HepG2 (cell line): ENCODE measurements at regions not wholly inside any gene's neighbourhood (a gene's known extent, or its start where the extent isn't known, plus 50 kb on each side); places are given as distances from the start of the nearest gene placed in this dataset.

Experiments used
- CEBPG ChIP-seq: IDR thresholded peaks from 2 replicates; pipeline ENCODE4 v1.6.1; 2016
- FOXM1 ChIP-seq: sonication (generic); formaldehyde crosslinking; IDR thresholded peaks from 2 replicates; pipeline ENCODE4 v1.5.0; 2020; ENCODE audit warnings: missing genetic modification reagents
- KDM3A ChIP-seq: IDR thresholded peaks from 2 replicates; pipeline ENCODE4 v1.6.1; 2018; ENCODE audit warnings: low read depth, missing compliant biosample characterization
- KIAA2018 ChIP-seq: sonication (generic); formaldehyde crosslinking; IDR thresholded peaks from 2 replicates; pipeline ENCODE4 v1.5.0; 2020; ENCODE audit warnings: mild to moderate bottlenecking, missing genetic modification reagents, borderline replicate concordance
- KLF6 ChIP-seq: IDR thresholded peaks from 2 replicates; pipeline ENCODE4 v1.8.0; 2016; ENCODE audit warnings: missing biosample characterization, missing genetic modification reagents
- NFKBIZ ChIP-seq: IDR thresholded peaks from 2 replicates; pipeline ENCODE4 v1.6.1; 2018; ENCODE audit warnings: missing genetic modification reagents, missing compliant biosample characterization
- SMC3 ChIP-seq: IDR thresholded peaks from 2 replicates; pipeline ENCODE4 v1.6.1; 2011; ENCODE audit warnings: low read length, improper control_type of control experiment
- SP5 ChIP-seq: IDR thresholded peaks from 2 replicates; pipeline ENCODE4 v1.6.1; 2016; ENCODE audit warnings: low read depth, borderline replicate concordance
- TFDP1 ChIP-seq: IDR thresholded peaks from 2 replicates; pipeline ENCODE4 v1.6.1; 2016; ENCODE audit warnings: missing compliant biosample characterization, missing genetic modification reagents, borderline replicate concordance
- THYN1 ChIP-seq: sonication (generic); formaldehyde crosslinking; IDR thresholded peaks from 2 replicates; pipeline ENCODE4 v1.8.1; 2023; ENCODE audit warnings: low read depth, mild to moderate bottlenecking, moderate library complexity, missing genetic modification reagents, borderline replicate concordance
- ZBTB2 ChIP-seq: sonication (generic); formaldehyde crosslinking; IDR thresholded peaks from 2 replicates; pipeline ENCODE4 v1.8.0; 2022; ENCODE audit warnings: low read depth, missing genetic modification reagents

GRCh38 chr12:98420461-98420860, 94.9 kb upstream of the TMPO start (continued):
- TF ChIP-seq SMC3 (no peak), SP5 (no peak), TFDP1 (no peak), CEBPG (CRISPR knock-in tag) (no peak), FOXM1 (CRISPR knock-in tag) (no peak), KDM3A (CRISPR knock-in tag) (no peak), KIAA2018 (CRISPR knock-in tag) (no peak), KLF6 (CRISPR knock-in tag) (no peak), NFKBIZ (no peak), THYN1 (CRISPR knock-in tag) (no peak), ZBTB2 (CRISPR knock-in tag) (no peak)
